ENCODE measurements at regions not wholly inside any gene's neighbourhood (a gene's known extent, or its start where the extent isn't known, plus 50 kb on each side); places are given as distances from the start of the nearest gene placed in this dataset.

DNA sequence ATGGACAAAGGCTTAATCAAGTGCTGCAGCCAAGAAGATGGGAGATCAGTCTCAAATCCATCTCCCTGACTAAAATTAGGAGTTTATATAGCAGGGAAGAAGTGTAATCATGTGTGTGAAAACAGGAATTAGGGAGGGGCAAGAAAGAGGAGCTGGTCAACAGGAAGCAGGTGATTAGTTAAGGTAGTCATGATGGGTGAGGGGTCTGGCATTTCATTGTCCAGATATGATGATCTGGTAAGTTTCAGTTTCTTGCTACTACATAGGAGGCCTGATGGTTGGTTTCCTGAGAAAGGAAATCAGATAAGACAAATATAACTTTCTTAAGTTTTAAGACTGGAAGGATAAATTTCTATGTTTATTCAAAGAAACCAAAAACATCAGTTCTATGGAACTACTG, 455.6 kb upstream of the GRAMD2B start:
- TF ChIP-seq POLR2AphosphoS5 (IDR thresholded peaks at IDR 0.05; ENCODE audit: low read depth, low read length): no peak
- TF ChIP-seq POLR2A (IDR thresholded peaks at IDR 0.05; ENCODE audit: low read depth, low read length): no peak
- TF ChIP-seq TAF1 (IDR thresholded peaks at IDR 0.05; ENCODE audit: borderline replicate concordance, low read depth, low read length): no peak

Data from GM12892 (cell line).